ENCODE measurements at regions not wholly inside any gene's neighbourhood (a gene's known extent, or its start where the extent isn't known, plus 50 kb on each side); places are given as distances from the start of the nearest gene placed in this dataset.
"Not testable (repeated sequence)": the region's sequence is repeated elsewhere in the genome, so short reads cannot be mapped to it uniquely, and the experiment has no call there.

DNA sequence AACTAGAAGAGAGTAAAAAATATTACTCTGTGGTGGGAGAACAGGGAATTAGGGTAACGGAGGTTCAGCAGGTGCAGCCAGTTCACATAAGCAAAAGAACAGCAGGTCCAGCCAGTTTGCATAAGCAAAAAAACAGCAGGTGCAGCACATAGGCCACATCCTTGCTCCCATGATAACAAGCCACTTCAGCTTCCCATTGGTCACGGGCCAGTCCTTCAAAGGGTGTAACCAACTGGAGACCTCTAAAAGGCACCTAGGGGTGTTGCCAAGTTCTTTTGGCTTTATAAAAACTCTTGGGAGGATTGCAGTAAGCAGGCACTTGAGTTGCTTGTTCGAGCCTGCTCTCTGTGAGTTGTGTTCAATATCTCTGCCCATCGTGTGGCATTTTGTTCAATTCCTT, 488.1 kb downstream of the XYLT1 start:
- H4K20me1 ChIP-seq (ENCODE audit: control insufficient read depth, extremely low read depth, insufficient read depth, low read length), result no peaks in the 10 kb centered on the region
- TF ChIP-seq, protein P1, sequence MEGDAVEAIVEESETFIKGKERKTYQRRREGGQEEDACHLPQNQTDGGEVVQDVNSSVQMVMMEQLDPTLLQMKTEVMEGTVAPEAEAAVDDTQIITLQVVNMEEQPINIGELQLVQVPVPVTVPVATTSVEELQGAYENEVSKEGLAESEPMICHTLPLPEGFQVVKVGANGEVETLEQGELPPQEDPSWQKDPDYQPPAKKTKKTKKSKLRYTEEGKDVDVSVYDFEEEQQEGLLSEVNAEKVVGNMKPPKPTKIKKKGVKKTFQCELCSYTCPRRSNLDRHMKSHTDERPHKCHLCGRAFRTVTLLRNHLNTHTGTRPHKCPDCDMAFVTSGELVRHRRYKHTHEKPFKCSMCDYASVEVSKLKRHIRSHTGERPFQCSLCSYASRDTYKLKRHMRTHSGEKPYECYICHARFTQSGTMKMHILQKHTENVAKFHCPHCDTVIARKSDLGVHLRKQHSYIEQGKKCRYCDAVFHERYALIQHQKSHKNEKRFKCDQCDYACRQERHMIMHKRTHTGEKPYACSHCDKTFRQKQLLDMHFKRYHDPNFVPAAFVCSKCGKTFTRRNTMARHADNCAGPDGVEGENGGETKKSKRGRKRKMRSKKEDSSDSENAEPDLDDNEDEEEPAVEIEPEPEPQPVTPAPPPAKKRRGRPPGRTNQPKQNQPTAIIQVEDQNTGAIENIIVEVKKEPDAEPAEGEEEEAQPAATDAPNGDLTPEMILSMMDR (conservative IDR thresholded peaks at IDR 0.05 in 1 of 2, IDR thresholded peaks at IDR 0.05 in 1 of 2; ENCODE audit: low read depth in 1 of 2, low read length in 2 of 2), result no peak
- TF ChIP-seq EZH2 (IDR thresholded peaks at IDR 0.05; ENCODE audit: low read length, missing control alignments), result no peak
- no peak overlapping the region for H3K4me2 ChIP-seq (ENCODE audit: extremely low read depth, insufficient read depth, low read length)
- no peaks in the 10 kb centered on the region for H3K4me1 ChIP-seq (ENCODE audit: control insufficient read depth, extremely low read depth, insufficient read depth, low read length)
- H3K4me3 ChIP-seq (replicated peaks in 1 of 4; ENCODE audit: control extremely low read depth in 1 of 4, insufficient read depth in 1 of 4, low read depth in 3 of 4, low read length in 4 of 4), result no peak overlapping the region
- no peaks in the 10 kb centered on the region for H3K27me3 ChIP-seq (ENCODE audit: control insufficient read depth, insufficient read depth, low read length)
- no peak overlapping the region for H3K9ac ChIP-seq (ENCODE audit: insufficient read depth, low read length)
- DNase-seq (ENCODE audit: low read depth in 2 of 2), result no peak
- H3K36me3 ChIP-seq (ENCODE audit: control insufficient read depth, insufficient read depth, low read length), result no peaks in the 10 kb centered on the region
- no peak overlapping the region for H3K27ac ChIP-seq (ENCODE audit: insufficient read depth, low read length)
- H3K9me3 ChIP-seq (ENCODE audit: control insufficient read depth, insufficient read depth, low read depth, low read length), result no peaks in the 10 kb centered on the region
- H2AFZ ChIP-seq (ENCODE audit: low read length), result no peak overlapping the region
- no peaks in the 10 kb centered on the region for H3K79me2 ChIP-seq (ENCODE audit: control insufficient read depth, insufficient read depth, low read length)

DNA sequence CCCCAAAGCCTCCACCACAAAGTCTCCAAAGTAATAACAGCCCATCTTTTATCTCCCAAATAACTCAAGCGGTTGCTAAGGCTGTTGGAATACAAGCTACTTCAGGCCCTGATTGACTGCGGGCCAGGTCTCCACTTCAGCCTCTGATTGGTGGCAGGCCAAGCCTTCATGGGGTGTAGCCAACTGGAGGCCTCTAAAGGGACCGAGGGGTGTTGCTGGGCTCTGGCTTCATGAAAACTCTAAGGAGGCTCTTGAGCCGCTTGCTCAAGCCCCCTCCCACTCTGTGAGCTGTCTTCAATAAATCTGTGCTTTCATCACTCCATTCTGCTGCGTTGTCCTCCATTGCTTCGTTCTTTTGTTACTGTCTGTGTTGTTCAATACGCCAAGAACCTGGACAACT, 487.2 kb downstream of the XYLT1 start:
- TF ChIP-seq, protein P1 (conservative IDR thresholded peaks at IDR 0.05 in 1 of 2, IDR thresholded peaks at IDR 0.05 in 1 of 2; ENCODE audit: low read depth in 1 of 2, low read length in 2 of 2), result no peak
- no peak for TF ChIP-seq EZH2 (IDR thresholded peaks at IDR 0.05; ENCODE audit: low read length, missing control alignments)

DNA sequence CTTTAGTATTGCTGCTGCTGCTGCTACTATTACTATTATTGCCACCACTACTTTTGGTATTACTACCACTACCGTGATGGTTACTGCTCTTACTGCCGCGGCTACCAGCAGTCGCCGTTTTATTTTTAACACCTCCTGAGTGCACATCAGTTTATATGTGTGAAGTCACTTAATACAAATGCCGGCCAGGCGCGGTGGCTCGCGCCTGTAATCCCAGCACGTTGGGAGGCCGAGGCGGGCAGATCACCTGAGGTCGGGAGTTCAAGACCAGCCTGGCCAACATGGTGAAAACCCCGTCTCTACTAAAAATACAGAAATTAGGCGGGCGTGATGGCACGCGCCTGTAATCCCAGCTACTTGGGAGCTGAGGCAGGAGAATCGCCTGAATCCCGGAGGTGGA, 486.7 kb downstream of the XYLT1 start:
- H3K79me2 ChIP-seq (ENCODE audit: control insufficient read depth, insufficient read depth, low read length); H3K27me3 ChIP-seq (ENCODE audit: control insufficient read depth, insufficient read depth, low read length); H3K4me1 ChIP-seq (ENCODE audit: control insufficient read depth, extremely low read depth, insufficient read depth, low read length); H3K4me3 ChIP-seq (replicated peaks in 1 of 4; ENCODE audit: control extremely low read depth in 1 of 4, insufficient read depth in 1 of 4, low read depth in 3 of 4, low read length in 4 of 4); DNase-seq (ENCODE audit: low read depth in 2 of 2); H3K9me3 ChIP-seq (ENCODE audit: control insufficient read depth, insufficient read depth, low read depth, low read length); H2AFZ ChIP-seq (ENCODE audit: low read length); H3K36me3 ChIP-seq (ENCODE audit: control insufficient read depth, insufficient read depth, low read length); H3K27ac ChIP-seq (ENCODE audit: insufficient read depth, low read length); H4K20me1 ChIP-seq (ENCODE audit: control insufficient read depth, extremely low read depth, insufficient read depth, low read length); H3K4me2 ChIP-seq (ENCODE audit: extremely low read depth, insufficient read depth, low read length); H3K9ac ChIP-seq (ENCODE audit: insufficient read depth, low read length): not testable (repeated sequence)

More for the DNA sequence above, 487.2 kb downstream of the XYLT1 start:
- Histone ChIP-seq H3K9me3 (ENCODE audit: control insufficient read depth, insufficient read depth, low read depth, low read length) (no peaks in the 10 kb centered on the region), H3K27ac (ENCODE audit: insufficient read depth, low read length) (no peak overlapping the region), H3K79me2 (ENCODE audit: control insufficient read depth, insufficient read depth, low read length) (no peaks in the 10 kb centered on the region), H3K4me2 (ENCODE audit: extremely low read depth, insufficient read depth, low read length) (no peak overlapping the region), H2AFZ (ENCODE audit: low read length) (no peak overlapping the region), H3K36me3 (ENCODE audit: control insufficient read depth, insufficient read depth, low read length) (no peaks in the 10 kb centered on the region), H4K20me1 (ENCODE audit: control insufficient read depth, extremely low read depth, insufficient read depth, low read length) (no peaks in the 10 kb centered on the region), H3K9ac (ENCODE audit: insufficient read depth, low read length) (no peak overlapping the region), H3K4me3 (replicated peaks in 1 of 4; ENCODE audit: control extremely low read depth in 1 of 4, insufficient read depth in 1 of 4, low read depth in 3 of 4, low read length in 4 of 4) (no peak overlapping the region), H3K4me1 (ENCODE audit: control insufficient read depth, extremely low read depth, insufficient read depth, low read length) (no peaks in the 10 kb centered on the region), H3K27me3 (ENCODE audit: control insufficient read depth, insufficient read depth, low read length) (no peaks in the 10 kb centered on the region)
- DNase-seq (ENCODE audit: low read depth in 2 of 2), result no peak
